ENCODE measurements at regions not wholly inside any gene's neighbourhood (a gene's known extent, or its start where the extent isn't known, plus 50 kb on each side); places are given as distances from the start of the nearest gene placed in this dataset.

DNA sequence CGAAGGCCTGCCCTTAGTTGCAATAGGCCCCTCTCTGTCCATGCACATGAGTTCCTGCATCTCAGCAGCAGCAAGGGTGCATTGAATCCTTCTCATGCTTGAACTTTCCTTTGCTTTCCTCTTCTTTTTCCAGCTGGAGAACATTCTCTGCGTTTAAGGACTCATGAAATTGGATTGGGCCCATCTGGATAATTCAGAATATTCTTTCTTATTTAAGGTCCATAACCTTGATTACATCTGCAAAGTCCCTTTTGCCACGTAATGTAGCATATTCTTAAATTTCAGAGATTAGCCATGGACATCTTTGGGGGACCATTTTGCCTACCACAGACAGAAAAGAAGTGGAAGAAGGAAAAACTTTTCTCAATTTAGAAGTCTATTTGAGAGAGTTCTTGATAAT, 159.7 kb upstream of the C21orf91 start:
- no peak overlapping the region for H3K4me3 ChIP-seq (ENCODE audit: low read length)
- H3F3A ChIP-seq (ENCODE audit: control insufficient read depth, insufficient read depth), result no peaks in the 10 kb centered on the region
- H3K36me3 ChIP-seq (ENCODE audit: control insufficient read depth, low read length), result no peaks in the 10 kb centered on the region
- no peaks in the 10 kb centered on the region for H3K9me3 ChIP-seq (ENCODE audit: control insufficient read depth, insufficient read depth, low read length)
- TF ChIP-seq, protein P1, sequence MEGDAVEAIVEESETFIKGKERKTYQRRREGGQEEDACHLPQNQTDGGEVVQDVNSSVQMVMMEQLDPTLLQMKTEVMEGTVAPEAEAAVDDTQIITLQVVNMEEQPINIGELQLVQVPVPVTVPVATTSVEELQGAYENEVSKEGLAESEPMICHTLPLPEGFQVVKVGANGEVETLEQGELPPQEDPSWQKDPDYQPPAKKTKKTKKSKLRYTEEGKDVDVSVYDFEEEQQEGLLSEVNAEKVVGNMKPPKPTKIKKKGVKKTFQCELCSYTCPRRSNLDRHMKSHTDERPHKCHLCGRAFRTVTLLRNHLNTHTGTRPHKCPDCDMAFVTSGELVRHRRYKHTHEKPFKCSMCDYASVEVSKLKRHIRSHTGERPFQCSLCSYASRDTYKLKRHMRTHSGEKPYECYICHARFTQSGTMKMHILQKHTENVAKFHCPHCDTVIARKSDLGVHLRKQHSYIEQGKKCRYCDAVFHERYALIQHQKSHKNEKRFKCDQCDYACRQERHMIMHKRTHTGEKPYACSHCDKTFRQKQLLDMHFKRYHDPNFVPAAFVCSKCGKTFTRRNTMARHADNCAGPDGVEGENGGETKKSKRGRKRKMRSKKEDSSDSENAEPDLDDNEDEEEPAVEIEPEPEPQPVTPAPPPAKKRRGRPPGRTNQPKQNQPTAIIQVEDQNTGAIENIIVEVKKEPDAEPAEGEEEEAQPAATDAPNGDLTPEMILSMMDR (IDR thresholded peaks at IDR 0.05; ENCODE audit: low read depth, low read length, poor library complexity, severe bottlenecking), result no peak
- no peak for TF ChIP-seq EZH2phosphoT487 (IDR thresholded peaks at IDR 0.05; ENCODE audit: borderline replicate concordance, low read length)
- H3K27me3 ChIP-seq (ENCODE audit: control insufficient read depth, low read length), result no peaks in the 10 kb centered on the region
- no peaks in the 10 kb centered on the region for H3K4me1 ChIP-seq (ENCODE audit: control insufficient read depth, low read length)
- no peak overlapping the region for H3K4me2 ChIP-seq (ENCODE audit: low read length)
- H4K20me1 ChIP-seq (ENCODE audit: control insufficient read depth, insufficient read depth, low read depth, low read length), result no peaks in the 10 kb centered on the region
- no peaks in the 10 kb centered on the region for H3K9me2 ChIP-seq (replicated peaks; ENCODE audit: control insufficient read depth, low read length)
- H3K27ac ChIP-seq (ENCODE audit: low read depth, low read length), result no peak overlapping the region
- no peaks in the 10 kb centered on the region for H3K79me2 ChIP-seq (ENCODE audit: control insufficient read depth, low read length)

DNA sequence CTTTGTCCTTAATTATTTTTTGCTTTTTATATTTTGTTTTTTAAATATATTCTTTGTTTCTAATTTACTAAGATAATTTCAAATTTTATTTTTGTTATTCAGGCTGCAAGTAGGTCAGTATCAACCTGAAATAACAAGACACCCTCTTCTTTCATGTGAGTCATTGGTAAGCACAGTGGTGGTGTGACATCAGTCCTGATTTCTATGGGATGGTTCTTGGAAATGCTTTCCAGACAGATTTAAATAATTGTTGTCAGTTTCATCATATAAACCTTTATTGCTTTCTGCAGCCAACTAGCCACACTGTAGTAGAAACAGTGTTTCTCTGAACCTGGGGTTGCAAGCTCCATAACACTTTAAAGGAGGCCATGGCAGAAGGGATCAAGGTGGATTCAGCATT, 157.5 kb upstream of the C21orf91 start:
- Histone ChIP-seq H3K9me3 (ENCODE audit: control insufficient read depth, insufficient read depth, low read length) (no peaks in the 10 kb centered on the region), H3K4me3 (ENCODE audit: low read length) (no peak overlapping the region), H3K9me2 (replicated peaks; ENCODE audit: control insufficient read depth, low read length) (no peaks in the 10 kb centered on the region), H3K27me3 (ENCODE audit: control insufficient read depth, low read length) (no peaks in the 10 kb centered on the region), H3K79me2 (ENCODE audit: control insufficient read depth, low read length) (no peaks in the 10 kb centered on the region), H4K20me1 (ENCODE audit: control insufficient read depth, insufficient read depth, low read depth, low read length) (no peaks in the 10 kb centered on the region), H3K27ac (ENCODE audit: low read depth, low read length) (no peak overlapping the region), H3F3A (ENCODE audit: control insufficient read depth, insufficient read depth) (no peaks in the 10 kb centered on the region), H3K36me3 (ENCODE audit: control insufficient read depth, low read length) (no peaks in the 10 kb centered on the region), H3K4me1 (ENCODE audit: control insufficient read depth, low read length) (no peaks in the 10 kb centered on the region), H3K4me2 (ENCODE audit: low read length) (no peak overlapping the region)
- TF ChIP-seq EZH2phosphoT487 (IDR thresholded peaks at IDR 0.05; ENCODE audit: borderline replicate concordance, low read length), result no peak
- TF ChIP-seq, protein P1 (IDR thresholded peaks at IDR 0.05; ENCODE audit: low read depth, low read length, poor library complexity, severe bottlenecking), result no peak

DNA sequence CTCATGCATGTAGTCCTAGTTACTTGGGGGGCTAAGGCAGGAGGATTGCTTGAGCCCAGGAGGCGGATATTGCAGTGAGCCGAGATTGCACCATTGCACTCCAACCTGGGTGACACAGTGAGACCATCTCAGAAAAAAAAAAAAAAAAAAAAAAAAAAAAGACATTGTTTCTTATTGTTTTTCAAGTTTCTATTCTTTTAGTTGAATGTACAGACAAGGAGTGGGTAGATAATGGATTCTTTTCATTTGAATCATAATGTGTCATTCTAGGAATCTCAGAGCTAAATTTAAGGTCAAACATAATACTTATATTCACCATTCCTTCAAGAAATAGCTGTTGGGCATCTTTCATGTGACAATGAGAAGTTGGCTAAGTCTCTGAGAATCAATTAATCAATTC, 157.0 kb upstream of the C21orf91 start:
- Histone ChIP-seq H3K4me2 (ENCODE audit: low read length) (no peak overlapping the region), H3K9me2 (replicated peaks; ENCODE audit: control insufficient read depth, low read length) (no peaks in the 10 kb centered on the region), H3F3A (ENCODE audit: control insufficient read depth, insufficient read depth) (no peaks in the 10 kb centered on the region), H3K4me1 (ENCODE audit: control insufficient read depth, low read length) (no peaks in the 10 kb centered on the region), H3K36me3 (ENCODE audit: control insufficient read depth, low read length) (no peaks in the 10 kb centered on the region), H3K27me3 (ENCODE audit: control insufficient read depth, low read length) (no peaks in the 10 kb centered on the region), H4K20me1 (ENCODE audit: control insufficient read depth, insufficient read depth, low read depth, low read length) (no peaks in the 10 kb centered on the region), H3K27ac (ENCODE audit: low read depth, low read length) (no peak overlapping the region), H3K79me2 (ENCODE audit: control insufficient read depth, low read length) (no peaks in the 10 kb centered on the region), H3K4me3 (ENCODE audit: low read length) (no peak overlapping the region), H3K9me3 (ENCODE audit: control insufficient read depth, insufficient read depth, low read length) (no peaks in the 10 kb centered on the region)
- TF ChIP-seq EZH2phosphoT487 (IDR thresholded peaks at IDR 0.05; ENCODE audit: borderline replicate concordance, low read length), result no peak
- TF ChIP-seq, protein P1 (IDR thresholded peaks at IDR 0.05; ENCODE audit: low read depth, low read length, poor library complexity, severe bottlenecking), result no peak

DNA sequence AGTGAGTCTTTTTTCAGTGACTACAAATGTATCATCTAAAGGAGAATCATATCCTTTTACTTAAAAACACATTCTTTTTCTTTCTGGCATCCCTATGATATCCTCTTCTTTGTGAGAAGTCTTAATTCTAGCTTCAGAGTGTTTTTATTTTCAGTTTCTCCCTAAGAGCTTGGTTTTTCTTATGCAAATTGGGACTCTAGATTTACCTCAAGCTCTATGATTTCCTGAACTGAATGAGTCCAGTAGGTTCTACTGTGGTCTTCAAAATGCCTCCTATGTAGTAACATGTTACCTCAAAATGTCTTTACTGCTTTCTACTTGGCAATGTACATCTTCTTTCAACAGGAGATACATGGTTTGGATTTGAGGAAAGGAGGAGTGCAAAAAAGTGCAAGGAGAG, 148.2 kb upstream of the C21orf91 start:
- Histone ChIP-seq H4K20me1 (ENCODE audit: control insufficient read depth, insufficient read depth, low read depth, low read length) (no peaks in the 10 kb centered on the region), H3K4me2 (ENCODE audit: low read length) (no peak overlapping the region), H3K9me2 (replicated peaks; ENCODE audit: control insufficient read depth, low read length) (no peaks in the 10 kb centered on the region), H3K9me3 (ENCODE audit: control insufficient read depth, insufficient read depth, low read length) (no peaks in the 10 kb centered on the region), H3K4me3 (ENCODE audit: low read length) (no peak overlapping the region), H3K36me3 (ENCODE audit: control insufficient read depth, low read length) (no peaks in the 10 kb centered on the region), H3K4me1 (ENCODE audit: control insufficient read depth, low read length) (no peaks in the 10 kb centered on the region), H3K27me3 (ENCODE audit: control insufficient read depth, low read length) (no peaks in the 10 kb centered on the region), H3K79me2 (ENCODE audit: control insufficient read depth, low read length) (no peaks in the 10 kb centered on the region), H3F3A (ENCODE audit: control insufficient read depth, insufficient read depth) (no peaks in the 10 kb centered on the region), H3K27ac (ENCODE audit: low read depth, low read length) (no peak overlapping the region)
- no peak for TF ChIP-seq EZH2phosphoT487 (IDR thresholded peaks at IDR 0.05; ENCODE audit: borderline replicate concordance, low read length)
- TF ChIP-seq, protein P1 (IDR thresholded peaks at IDR 0.05; ENCODE audit: low read depth, low read length, poor library complexity, severe bottlenecking), result no peak

Measured in DOHH2 (cell line).